KOPT-K1 (cell line): ENCODE measurements at regions not wholly inside any gene's neighbourhood (a gene's known extent, or its start where the extent isn't known, plus 50 kb on each side); places are given as distances from the start of the nearest gene placed in this dataset.
"Not testable (repeated sequence)": the region's sequence is repeated elsewhere in the genome, so short reads cannot be mapped to it uniquely, and the experiment has no call there.

Experiments
- H3K27ac ChIP-seq: fragments of 200-600 bp; sonication (generic); 2 replicates; pipeline ENCODE4 v1.5.1; 2016; ENCODE audit warnings: antibody characterized with exemption, mild to moderate bottlenecking, low read depth, low read length; ENCODE audit not compliant: poor library complexity, severe bottlenecking
- H3K36me3 ChIP-seq: fragments of 200-600 bp; sonication (generic); 2 replicates; pipeline ENCODE4 v1.5.1; 2017; ENCODE audit warnings: antibody characterized with exemption, mild to moderate bottlenecking, low read length, moderate library complexity; ENCODE audit not compliant: insufficient read depth
- H3K9me3 ChIP-seq: fragments of 200-600 bp; sonication (generic); 2 replicates; pipeline ENCODE4 v1.5.1; 2017; ENCODE audit warnings: antibody characterized with exemption, low read length, mild to moderate bottlenecking; ENCODE audit not compliant: insufficient read depth, poor library complexity, severe bottlenecking

- Histone ChIP-seq H3K27ac (no peak overlapping the region), H3K9me3 (no peaks in the 10 kb centered on the region), H3K36me3 (no peaks in the 10 kb centered on the region)
Observed at GRCh38 chr1:164086832-164087231, 472.2 kb upstream of the PBX1 start.

DNA sequence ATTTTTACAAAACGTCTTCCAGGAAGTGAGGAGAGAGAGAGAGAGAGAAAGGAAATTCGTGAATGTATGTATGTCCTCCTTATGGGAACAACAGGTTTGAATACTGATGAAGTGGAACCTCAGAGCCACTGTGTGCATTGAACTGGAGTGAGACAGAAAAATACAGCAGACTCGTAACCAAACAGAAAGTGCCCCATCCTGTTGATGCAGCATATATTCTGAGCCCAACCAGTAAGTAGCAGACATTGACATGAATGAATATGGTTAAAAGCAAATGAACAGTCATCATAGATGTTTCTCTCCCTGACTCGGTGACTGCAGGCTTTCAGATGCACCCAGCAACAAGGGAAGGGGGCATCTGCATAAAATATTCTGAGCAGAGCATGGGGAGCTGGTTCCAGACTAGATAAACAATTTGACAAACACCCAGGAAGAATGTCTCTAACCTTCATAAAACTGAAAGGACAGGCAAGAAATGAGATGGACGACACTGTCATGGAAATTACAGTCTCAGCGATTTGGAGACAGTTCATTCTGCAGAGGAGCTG is 471.0 kb upstream of the PBX1 start:
- Histone ChIP-seq H3K27ac (no peak overlapping the region), H3K36me3 (no peaks in the 10 kb centered on the region), H3K9me3 (peaks cover 5% of the 10 kb centered on the region)

GRCh38 chr1:164092603-164093353 is 466.2 kb upstream of the PBX1 start:
- peaks cover 7% of the 10 kb centered on the region for H3K9me3 ChIP-seq
- no peak overlapping the region for H3K27ac ChIP-seq
- H3K36me3 ChIP-seq, result no peaks in the 10 kb centered on the region

GRCh38 chr1:164093543-164093942 is 465.4 kb upstream of the PBX1 start:
- Histone ChIP-seq H3K36me3 (no peaks in the 10 kb centered on the region), H3K9me3 (peaks cover 7% of the 10 kb centered on the region), H3K27ac (no peak overlapping the region)

GRCh38 chr1:164101802-164102201 is 457.2 kb upstream of the PBX1 start:
- H3K36me3 ChIP-seq, result no peaks in the 10 kb centered on the region
- no peaks in the 10 kb centered on the region for H3K9me3 ChIP-seq
- no peak overlapping the region for H3K27ac ChIP-seq

- H3K27ac ChIP-seq, result no peak overlapping the region
- no peaks in the 10 kb centered on the region for H3K9me3 ChIP-seq
- H3K36me3 ChIP-seq, result no peaks in the 10 kb centered on the region
Observed at GRCh38 chr1:164131949-164132348, 427.0 kb upstream of the PBX1 start.

DNA sequence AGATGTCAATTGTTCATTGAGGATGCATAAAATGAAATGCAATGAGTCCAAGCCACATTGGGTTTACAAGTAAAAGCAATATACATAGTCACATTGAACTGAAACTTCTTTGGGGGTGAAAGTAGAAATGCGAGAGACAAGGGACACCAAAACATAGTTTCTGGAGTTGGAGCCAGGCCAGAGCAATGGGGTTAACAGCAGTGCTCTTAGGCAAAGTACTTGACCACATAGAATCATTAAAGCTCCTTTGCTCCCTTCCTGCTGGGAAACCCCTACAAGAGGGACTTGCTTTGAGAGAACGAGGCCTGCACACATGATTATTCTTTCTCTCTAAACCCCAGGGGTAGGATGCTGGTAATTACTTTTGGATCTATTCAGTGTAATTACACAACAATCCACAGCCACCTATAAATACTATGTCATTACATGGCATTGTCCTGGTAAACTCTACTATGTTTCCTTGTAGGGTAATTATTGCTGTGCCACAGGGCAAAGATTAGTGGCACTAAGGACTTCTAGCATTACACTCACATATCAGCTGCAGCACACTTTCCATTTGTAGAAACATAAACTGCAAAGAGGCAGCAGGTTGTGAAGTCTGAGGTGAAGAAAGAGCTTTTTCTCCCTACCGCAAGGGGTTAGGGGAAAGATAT is 421.6 kb upstream of the PBX1 start:
- Histone ChIP-seq H3K9me3 (no peaks in the 10 kb centered on the region), H3K36me3 (no peaks in the 10 kb centered on the region), H3K27ac (no peak overlapping the region)

GRCh38 chr1:164141797-164142196 is 417.2 kb upstream of the PBX1 start:
- H3K9me3 ChIP-seq, result no peaks in the 10 kb centered on the region
- H3K36me3 ChIP-seq, result no peaks in the 10 kb centered on the region
- H3K27ac ChIP-seq, result no peak overlapping the region

DNA sequence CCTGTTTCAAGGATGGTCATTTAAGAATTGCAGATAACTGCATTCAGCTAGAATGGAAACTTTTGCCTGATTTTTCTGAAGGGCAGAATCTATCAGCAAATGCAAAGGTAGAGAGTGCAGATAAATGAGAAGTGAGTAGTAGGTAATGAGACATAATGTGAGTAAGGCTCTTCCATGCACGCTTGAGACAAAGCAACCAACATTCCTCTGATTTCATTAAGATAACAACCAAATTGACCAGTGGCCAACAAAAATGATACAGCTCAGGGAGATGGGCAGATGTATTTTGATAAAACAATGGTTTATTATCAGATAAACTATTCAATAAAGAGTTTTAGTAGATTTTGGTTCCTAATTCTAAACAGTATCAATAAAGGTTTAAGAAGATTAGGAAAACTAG is 404.4 kb upstream of the PBX1 start:
- Histone ChIP-seq H3K9me3 (no peaks in the 10 kb centered on the region), H3K27ac (no peak overlapping the region), H3K36me3 (no peaks in the 10 kb centered on the region)

GRCh38 chr1:164155347-164155746 is 403.6 kb upstream of the PBX1 start:
- Histone ChIP-seq H3K27ac (no peak overlapping the region), H3K9me3 (no peaks in the 10 kb centered on the region), H3K36me3 (no peaks in the 10 kb centered on the region)

DNA sequence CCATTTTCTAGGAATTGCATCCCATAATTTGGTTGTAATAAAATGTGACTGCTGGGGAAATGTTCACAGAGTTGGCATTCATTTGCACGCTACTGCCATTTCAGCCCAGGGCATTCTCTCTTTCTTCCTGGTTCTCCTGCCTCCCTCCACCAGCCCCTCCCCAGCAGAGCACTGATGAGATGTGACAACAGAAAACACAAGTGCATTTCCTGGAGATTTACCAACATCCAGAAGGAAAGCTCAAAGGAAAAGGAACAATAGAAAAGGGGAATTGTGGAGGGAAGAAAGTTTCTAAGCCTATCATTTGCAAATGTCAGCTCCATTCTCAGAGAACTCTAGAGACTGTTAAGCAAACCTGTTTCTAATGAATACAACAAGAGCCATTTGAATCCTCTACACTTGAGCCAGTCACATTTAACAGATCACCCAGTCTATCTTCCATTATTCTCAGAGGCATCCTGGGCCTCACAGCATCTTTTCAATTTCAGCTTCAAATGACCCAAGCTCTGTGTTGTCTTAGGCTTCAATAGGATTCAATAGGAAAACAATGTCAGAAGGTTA is 395.6 kb upstream of the PBX1 start:
- no peaks in the 10 kb centered on the region for H3K36me3 ChIP-seq
- no peaks in the 10 kb centered on the region for H3K9me3 ChIP-seq
- H3K27ac ChIP-seq, result no peak overlapping the region

DNA sequence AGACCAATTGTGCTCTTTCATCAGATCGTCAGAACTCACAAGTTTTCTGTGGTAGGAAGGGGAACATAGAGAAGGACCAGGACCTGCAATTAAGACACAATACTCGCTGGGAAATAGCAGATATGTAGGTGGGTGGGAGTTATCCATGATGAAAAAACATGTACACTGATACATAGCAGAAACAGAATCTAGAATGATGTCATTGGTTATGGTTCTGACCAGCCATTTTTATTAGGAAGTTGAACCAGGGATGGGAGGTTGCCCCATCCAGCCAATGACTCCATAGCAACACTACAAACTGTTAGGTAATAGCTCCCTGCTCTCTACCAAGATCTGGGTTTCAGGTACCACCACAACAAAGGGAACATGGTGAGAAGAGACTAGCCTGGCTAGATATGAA is 393.5 kb upstream of the PBX1 start:
- Histone ChIP-seq H3K36me3 (no peaks in the 10 kb centered on the region), H3K27ac (no peak overlapping the region), H3K9me3 (no peaks in the 10 kb centered on the region)

- not testable (repeated sequence) for H3K9me3 ChIP-seq, H3K27ac ChIP-seq, H3K36me3 ChIP-seq
Observed at GRCh38 chr1:164166454-164166853, 392.5 kb upstream of the PBX1 start.

DNA sequence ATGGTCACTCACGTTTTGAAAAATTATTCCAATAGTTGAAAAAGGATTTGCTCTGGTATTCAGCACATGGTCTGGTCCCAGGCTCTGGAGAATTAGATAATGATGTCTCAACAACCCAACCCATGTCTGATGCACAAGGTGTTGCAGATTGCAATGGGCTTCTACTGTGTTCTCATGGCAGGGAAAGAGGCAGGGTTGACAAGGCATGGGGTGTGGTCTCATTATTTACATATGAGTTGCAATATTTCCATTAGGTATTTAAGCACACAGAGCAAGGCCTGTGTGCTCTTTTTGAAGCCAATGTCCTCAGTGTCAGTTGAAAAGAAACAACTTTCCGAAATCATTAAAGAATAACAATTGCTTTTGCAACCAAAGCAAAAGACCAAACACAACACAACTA is 381.9 kb upstream of the PBX1 start:
- H3K27ac ChIP-seq, result no peak overlapping the region
- H3K36me3 ChIP-seq, result no peaks in the 10 kb centered on the region
- H3K9me3 ChIP-seq, result no peaks in the 10 kb centered on the region

DNA sequence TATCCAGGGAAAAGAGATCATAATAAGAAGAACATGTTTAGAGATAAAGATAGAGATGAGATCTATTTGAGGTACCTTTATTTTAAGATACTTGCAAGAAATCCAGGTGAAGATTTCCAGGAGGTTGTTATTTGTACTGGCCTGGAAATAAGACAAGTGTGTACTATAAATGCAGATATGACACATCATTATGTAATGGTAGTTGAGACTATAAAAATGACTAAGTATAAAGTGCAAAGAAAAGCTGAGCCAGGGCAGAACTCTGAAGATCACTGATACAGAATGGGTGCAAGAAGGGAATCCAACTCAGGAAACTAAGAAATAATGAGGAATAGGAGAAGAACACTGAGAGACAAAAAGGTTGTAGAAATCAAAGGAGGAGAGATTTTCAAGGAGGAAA is 378.2 kb upstream of the PBX1 start:
- Histone ChIP-seq H3K27ac (no peak overlapping the region), H3K9me3 (no peaks in the 10 kb centered on the region), H3K36me3 (no peaks in the 10 kb centered on the region)
